Epidermal melanocyte (primary cell): ENCODE measurements at regions not wholly inside any gene's neighbourhood (a gene's known extent, or its start where the extent isn't known, plus 50 kb on each side); places are given as distances from the start of the nearest gene placed in this dataset.
A peak's percentile ranks its signal among the peaks of the same experiment; 100 is the strongest.
"Not testable (repeated sequence)": the region's sequence is repeated elsewhere in the genome, so short reads cannot be mapped to it uniquely, and the experiment has no call there.

Experiments used
- DNase-seq: peaks from one replicate; pipeline ENCODE4 v3.0.0; 2011; ENCODE audit warnings: low spot score; ENCODE audit not compliant: insufficient read length

DNA sequence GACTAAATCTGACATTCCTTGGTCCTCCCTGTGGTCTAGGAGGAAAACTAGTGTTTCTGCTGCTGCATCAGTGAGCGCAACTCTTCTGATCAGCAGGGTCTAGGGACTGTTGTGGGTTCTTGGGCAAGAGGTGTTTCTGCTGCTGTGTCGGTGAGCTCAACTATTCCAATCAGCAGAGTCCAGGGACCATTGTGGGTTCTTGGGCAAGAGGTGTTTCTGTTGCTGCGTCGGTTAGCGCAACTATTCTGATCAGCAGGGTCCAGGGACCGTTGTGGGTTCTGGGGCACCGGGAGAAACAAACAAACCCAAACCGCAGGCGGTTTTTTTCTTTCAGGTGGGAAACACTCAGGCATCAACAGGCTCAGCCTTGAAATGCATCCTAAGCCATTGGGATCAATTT is 140.9 kb downstream of the FASLG start:
- DNase-seq, result not testable (repeated sequence)

DNA sequence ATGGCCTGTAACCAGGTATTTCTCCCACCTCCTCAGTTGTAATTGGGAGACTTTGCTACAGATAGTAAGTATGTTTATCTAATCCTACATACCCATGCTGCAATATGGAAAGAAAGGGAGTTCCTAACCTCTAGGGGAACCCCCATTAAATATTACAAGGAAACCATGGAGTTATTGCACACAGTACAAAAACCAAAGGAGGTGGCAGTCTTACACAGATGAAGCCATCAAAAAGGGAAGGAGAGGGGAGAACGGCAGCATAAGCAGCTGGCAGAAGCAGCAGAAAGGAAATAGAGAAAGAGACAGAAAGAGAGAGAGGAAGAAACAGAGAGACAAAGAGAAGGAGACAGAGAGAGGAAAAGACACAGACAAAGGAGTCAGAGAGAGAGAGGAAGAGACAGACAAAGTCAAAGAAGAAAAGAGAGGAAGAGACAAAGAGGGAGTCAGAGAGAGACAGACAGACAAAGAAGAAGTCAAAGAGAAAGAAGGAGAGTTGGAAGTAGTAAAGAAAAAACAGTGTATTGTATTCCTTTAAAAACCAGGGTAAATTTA is 142.9 kb downstream of the FASLG start:
- no peak for DNase-seq

DNA sequence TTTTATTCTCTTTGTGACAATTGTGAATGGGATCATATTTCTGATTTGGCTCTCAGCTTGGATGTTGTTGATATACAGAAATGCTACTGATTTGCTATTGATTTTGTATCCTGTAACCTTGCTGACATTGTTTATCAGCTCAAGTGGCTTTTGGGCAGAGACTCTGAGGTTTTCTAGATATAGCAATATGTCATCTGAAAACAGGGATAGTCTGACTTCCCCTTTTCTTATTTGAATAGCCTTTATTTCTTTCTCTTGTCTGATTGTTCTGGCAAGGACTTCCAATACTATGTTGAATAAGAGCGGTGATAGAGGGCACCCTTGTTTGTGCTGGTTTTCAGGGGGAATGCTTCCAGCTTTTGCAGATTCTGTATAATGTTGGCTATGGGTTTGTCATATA is 150.8 kb downstream of the FASLG start:
- no peak for DNase-seq

DNA sequence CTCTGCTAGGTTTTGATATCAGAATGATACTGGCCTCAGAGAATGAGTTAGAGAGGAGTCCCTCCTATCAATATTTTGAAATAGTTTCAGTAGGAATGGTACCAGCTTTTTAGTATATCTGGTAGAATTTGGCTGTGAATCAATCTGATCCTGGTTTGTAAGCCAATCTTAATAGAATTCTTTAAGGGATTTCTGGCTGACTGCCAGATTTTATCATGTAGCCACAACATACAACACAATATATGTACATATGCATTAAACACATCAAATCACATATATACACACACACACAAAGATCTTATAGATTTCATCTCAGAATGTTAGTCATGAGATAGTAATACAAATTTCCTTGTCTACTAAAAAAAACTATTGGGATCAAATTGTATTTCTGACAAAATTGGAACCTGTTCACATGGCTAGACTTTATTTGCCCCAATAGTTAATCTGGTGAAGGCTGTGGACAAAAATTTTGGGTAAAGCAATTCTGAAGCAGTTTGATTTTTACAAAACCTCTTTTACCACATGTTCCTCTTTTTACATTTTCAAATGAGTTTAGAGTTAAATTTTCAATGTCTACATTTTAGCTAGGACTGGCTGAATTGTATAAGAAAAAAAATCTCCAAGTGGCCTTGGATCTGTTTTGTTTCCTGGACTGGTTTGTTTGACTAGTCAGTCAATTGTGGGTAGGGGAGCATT is 151.7 kb downstream of the FASLG start:
- DNase-seq, result no peak

DNA sequence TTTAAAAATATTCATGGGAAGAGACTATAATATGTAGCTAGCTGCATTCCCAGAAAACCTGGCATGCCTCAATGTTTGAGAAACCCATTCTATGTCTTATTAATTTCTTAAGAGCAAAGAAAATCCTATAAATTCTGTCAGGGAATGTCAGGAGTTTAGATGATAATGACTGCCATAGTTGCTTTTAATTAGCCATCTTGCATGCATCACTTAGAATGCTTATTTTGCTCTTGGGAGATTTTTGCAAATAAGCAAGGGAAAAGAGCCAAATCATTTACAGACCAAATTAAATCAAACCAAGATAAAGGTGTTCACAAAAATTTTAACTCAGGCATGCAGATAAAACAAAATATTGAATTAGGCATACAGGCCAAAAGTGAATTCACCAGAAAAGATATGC is 152.8 kb downstream of the FASLG start:
- no peak for DNase-seq

DNA sequence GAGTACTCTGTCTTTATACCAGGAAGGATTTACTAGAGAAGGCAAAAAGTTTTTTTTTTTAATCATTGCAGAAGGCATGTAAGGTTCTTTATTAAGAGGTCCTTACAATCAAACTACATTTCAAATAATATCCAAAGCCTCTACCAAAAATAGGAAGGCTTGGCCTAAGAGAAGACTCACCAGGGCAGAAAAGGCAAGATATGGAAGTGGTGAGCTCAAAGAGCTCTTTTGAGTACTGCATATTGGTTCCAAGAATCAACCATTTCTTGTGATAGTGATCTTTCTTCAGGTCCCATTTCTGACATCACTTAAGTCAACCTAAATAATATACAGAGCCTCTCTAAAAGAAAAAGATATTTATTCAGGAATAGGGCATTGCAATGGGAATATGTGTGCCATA is 153.2 kb downstream of the FASLG start:
- DNase-seq, result no peak

DNA sequence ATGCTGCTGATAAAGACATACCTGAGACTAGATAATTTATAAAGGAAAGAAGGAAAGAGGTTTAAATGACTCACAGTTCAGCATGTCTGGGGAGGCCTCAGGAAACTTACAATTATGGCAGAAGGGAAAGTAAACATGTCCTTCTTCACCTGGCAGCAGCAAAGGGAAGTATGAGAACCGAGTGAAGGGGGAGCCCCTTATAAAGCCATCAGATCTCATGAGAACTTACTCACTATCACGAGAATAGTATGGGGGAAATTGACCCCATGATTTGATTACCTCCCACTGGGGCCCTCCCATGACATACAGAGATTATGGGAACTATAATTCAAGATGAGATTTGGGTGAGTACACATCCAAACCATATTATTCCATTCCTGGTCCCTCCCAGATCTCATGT is 154.4 kb downstream of the FASLG start:
- no peak for DNase-seq

DNA sequence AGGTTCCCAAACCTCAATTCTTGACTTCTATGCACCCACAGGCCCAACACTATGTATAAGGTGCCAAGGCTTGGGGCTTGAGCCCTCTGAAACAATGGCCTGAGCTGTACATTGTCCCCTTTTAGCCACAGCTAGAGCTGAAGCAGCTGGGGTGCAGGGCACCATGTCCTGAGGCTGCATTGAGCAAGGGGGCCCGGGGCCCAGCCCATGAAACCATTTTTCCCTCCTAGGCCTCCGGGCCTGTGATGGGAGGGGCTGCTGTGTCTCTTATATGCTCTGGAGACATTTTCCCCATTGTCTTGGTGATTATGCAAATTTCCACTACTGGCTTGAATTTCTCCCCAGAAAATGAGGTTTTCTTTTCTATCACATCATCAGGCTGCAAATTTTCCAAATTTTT is 155.5 kb downstream of the FASLG start:
- DNase-seq, result no peak

DNA sequence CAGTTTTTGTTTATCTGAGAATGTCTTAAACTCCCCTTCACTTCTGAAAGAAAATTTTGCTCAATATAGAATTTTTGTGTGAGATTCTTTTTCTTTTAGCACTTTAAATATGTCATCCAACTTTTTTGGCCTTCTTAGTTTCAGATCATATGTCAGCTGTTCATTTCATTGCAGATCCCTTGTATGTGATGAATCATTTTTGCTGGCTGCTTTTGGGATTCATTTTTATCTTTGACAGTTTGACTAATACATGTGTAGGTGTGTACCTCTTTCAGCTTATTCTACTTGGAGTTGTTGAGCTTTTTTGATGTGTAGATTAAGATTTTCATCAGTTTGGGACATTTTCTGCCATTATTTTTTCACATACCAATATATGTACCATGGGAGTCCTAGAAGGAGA is 156.8 kb downstream of the FASLG start:
- no peak for DNase-seq

DNA sequence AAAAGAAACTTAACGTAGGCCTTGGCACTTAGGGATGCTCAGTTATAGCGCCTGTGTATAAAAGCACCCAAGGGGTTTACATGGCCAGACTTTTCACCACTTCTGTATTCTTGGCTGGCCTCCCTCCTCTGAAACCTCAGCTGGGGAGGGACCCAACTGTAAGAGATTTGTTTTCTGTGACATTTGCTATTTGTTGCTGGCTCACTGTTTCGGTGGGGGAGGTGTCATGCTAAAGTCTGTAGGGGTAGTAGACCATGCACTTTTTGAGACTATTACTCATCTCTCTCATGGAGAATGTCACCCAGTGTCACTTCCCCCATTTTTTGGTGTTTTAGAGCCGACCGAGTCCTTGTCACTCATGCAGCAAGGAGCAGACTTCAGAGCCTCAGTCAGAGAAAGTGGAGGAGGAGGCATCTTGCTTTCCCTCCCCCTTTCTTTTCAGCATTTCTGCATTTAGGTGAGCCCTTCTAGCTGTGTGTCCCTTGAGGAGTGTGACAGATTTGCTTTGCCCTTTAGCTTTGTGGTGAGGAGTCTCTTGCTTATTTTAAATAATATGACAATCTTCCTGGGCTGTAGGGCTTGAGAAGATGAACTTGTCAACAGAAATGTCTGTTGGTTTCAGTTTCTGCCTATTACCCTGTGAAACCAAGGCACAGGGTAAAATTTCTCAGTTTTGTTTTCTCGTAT is 160.1 kb downstream of the FASLG start:
- DNase-seq, result no peak

DNA sequence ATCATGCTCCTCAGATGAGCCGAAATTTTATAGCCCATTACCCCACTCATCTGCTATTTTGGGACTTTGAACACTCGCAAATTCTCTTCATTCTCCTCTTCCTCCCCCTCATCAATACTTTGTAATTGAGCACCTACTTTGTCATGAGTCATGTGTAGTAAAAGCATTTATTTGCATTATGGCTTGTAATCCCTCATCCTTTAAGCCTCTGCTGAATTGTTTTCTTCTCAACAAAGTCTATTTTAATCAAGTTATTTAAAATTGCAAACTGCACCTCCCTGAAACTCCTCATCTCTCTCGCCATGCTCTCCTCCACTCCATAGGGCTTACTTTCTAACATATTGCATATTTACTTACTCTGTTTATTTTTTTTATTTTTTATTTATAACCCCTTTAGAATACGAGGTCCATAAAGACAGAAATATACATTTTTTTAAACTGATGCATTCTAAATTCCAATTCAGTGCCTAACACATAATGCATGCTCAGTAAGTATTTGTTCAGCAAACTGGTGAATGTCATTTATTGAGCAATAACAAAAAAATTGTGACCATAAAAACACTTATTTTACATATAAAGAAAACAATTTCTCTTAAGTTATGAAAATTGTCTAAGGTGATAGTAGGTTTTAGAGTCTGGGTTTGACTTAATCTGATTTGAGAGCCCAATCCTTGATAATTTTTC is 161.7 kb downstream of the FASLG start:
- DNase-seq, result no peak

DNA sequence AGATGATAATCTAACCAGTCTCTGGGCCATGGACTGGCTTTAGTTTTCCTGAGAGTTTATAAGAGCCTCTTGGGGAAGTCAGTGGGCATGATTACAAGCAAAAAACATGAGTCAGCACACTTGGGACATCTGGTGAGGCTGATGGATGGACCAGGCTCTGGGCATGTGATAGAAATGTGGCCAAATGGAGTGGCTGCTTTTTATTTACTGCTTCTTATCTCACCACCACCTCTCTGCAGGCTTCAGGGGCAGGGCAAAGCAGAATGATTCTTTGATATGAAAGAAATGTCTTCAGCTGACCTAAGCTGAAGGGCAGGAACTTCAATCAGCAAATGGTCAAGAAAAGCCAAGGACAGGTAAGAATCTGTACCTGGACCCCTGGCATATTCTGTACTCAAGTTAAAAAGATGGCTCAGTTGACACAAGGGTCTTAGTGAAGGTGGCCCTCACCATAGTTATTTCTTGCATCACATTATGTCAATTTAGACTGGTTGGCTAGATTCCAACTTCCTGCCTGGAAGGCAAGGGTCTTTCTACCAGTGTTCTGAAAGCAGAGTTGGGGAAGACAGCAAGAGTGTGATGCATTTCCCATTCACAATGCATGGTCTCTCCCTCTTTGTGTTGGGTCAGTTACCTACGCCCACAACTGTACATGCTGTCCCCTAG is 162.8 kb downstream of the FASLG start:
- no peak for DNase-seq

DNA sequence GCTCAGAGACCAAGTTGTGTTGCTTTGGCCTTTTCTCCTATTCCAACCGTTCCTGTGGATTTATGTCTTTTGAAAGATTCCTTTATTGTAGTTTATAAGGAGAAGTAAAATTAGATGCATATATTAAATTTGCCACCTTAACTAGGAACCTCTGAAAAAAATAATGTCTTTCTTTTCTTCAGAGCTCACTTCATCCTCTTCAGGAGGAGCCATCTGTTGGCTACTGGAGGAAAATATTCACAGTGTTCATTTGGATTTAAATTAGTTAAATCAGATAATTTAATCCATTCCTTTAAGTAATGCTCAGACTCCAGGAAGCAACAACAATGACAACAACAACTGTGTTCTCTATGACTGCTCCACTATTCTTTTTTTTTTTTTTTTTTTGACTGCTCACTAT is 164.0 kb downstream of the FASLG start:
- no peak for DNase-seq

DNA sequence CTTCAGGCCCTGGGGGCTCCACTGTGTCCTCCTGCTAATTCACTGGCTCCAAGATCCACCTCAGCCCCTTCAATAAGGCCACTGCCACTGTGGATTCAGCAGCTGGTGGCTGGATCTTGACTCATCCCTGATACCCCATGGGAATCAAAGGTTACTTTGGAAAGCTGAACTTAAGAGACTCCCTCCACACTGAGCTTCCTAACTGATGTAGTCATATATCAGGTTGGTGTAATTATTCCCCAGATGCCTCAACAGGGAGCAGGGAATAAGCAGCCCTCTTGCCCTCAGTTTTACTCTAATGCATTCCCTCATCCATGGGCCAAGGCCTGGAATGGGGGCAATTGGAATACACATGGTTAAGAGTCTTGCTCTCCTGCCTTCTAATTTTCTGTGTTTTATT is 164.6 kb downstream of the FASLG start:
- no peak for DNase-seq

DNA sequence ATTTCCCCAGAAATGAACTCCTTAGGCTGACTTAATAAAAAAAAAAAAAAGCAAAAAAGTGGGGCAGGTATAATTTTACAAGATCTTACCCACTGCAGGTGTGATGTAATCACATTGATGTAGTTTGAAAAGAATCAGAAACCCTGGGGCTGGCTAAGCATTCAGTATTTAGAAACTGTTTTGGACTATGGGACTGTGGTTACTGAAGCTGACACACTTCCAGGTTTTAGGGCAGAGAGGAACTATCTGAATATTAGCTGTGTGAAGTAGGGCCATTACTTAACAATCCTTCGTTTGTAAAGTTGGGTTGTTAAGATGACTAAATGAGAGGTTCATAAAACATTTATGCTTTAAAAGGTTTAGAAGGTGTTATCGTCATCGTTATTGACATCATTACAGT is 165.3 kb downstream of the FASLG start:
- no peak for DNase-seq

DNA sequence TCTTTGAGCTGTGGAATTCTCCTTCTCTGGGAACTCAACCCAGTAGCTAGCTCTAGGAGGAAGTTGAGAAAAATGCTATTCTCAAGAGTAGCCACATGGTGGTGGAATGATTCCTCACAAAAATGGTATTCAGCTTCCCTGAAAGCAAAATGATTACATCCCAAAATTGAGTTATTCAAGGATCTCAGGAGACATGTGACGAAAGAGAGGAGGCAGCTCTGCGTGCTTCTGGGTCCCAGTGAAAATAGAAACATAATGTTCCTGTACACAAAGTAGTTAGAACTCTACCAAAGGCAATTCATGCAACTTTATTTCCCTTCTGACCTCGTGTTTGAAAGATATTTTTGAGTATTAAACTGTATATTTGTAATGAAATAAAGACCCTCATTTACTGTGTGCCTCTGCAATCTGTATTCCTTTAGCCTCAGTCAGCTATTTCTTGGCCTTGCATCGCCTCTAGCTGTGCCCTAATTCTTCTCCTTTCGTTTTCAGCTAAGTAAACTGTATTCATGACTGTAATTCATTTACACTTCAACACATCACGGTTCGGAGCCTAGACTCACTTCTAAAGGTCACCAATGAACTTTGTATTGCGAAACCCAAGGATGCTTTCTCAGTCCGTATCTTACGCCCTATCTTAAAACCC is 167.3 kb downstream of the FASLG start:
- DNase-seq, result peak; percentile 68

DNA sequence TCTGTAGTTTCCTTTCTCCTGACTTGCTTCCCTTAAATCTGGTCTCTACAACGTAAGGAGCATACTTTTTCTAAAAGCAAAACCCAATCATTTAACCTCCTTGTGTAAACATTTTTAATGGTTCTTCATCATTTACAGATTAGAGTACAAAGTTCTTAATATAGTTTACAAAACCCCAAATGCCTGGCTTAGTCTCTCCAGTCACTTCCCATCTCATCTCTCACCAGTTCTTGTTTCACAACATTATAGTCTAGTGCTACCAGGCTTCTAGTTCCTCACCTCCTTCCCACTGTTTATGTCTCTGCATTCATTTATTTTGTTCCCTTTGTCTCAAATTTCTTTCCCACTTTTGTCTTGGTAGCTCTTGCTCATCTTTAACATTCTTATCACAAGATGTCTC is 168.4 kb downstream of the FASLG start:
- no peak for DNase-seq

DNA sequence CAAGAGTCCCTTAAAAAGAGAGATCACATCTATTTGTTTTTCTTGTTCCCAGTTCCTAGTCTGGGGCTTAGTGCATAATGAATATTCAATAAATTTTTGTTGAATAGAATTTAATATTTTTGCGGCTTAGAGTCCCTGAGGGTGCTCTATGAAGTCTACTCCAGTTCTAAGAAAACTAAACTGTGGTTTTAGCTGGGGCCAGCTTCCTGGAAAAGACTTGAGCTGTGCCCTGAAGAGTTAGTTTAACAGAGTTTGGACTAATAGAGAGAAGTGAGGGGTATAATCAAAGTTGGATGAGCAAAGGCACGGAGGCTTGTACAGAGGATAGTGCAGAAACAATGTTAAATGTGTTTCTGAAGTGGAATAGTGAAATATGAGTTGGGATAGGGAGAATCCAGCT is 168.9 kb downstream of the FASLG start:
- DNase-seq, result no peak

DNA sequence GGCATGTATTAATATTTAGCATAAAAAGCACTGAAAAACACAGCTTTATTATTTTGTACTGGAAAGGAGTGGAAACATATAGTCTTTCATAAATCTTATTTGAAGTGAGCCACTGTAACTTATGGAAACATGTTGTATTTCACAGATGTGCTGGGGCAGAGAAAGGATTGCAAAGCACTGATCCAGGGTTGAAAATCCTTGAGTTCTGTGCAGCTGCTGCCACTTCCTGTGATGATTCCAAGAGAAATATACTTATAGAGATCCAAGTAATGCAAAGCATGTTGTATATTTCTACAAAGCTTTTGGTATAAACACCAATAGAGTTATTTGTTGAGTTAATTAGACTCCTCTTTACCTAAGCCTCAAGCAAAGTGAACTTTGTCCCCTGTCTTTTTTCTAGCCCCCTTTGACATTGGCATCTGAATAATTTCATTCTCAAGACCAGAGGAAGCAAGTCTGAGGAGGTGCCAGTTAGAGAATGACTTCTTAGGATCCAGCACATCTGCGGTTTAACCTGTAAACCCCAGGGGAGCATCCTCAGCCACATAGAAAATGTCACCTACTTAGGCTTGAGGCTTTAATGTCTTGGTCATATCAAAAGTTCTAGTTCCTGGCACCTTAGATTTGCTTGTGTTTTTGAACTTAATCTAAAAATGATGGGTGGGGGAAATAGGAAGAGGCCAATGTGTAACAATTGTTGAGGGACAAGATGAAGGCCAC is 173.3 kb downstream of the FASLG start:
- DNase-seq, result no peak

DNA sequence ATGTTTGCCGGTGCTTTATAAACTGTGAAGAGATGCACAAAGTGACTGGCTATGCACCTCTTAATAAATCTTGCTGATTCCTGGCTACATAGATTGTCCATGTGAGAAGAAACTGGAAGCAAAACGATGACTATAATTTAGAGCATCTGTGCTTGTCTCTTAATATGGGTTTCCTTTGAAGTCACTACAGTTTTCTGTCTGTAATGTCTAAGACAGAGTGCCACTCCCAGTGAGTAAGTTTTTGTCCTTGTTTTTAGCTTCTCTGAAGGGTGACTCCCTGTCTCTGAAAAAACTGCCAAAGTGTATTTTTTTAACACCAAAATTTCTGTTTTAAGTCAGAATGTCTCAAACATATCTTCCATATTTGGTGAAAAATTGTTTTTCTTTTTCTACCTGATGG is 175.1 kb downstream of the FASLG start:
- DNase-seq, result no peak

DNA sequence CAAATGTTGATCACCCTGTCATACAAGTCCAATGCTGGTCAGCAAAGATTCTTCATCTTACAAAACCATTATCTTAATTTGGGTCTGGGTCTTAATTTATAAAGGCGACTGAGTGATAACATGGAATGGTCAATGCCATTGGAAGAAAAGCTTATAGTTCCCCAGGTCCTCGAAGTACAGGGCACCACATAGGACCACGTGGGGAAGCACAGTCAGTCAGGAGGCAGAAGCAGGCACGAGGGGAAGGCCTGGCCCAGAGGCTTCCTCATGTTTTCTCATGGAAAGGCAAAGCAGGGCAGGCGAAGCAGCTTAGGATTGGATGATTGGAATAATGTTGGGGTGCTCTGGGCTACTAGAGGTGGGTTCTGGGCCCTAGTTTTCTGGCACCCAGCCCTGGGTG is 175.7 kb downstream of the FASLG start:
- DNase-seq, result no peak
